ENCODE measurements at regions not wholly inside any gene's neighbourhood (a gene's known extent, or its start where the extent isn't known, plus 50 kb on each side); places are given as distances from the start of the nearest gene placed in this dataset.

- H3K27ac ChIP-seq = no peak overlapping the region
- H3K4me1 ChIP-seq = no peaks in the 10 kb centered on the region
- no peak for ATAC-seq (ENCODE audit: low FRiP score in 2 of 2)
- no peak for TF ChIP-seq EP300 (IDR thresholded peaks at IDR 0.05)
- no peak for TF ChIP-seq POLR2A (IDR thresholded peaks at IDR 0.05)
- no peak for TF ChIP-seq POLR2AphosphoS5 (IDR thresholded peaks at IDR 0.05)
- no peak for TF ChIP-seq CTCF (IDR thresholded peaks at IDR 0.05)
- H3K36me3 ChIP-seq = no peaks in the 10 kb centered on the region
- peaks cover 0 to 3% (median 0%) of the 10 kb centered on the region in 4 donors for H3K9me3 ChIP-seq
- no peak for DNase-seq
- H3K4me3 ChIP-seq = no peak overlapping the region
- H3K27me3 ChIP-seq = no peaks in the 10 kb centered on the region
- 74 to 81% methylated on average over 4 of the region's 4 CpGs for WGBS, 2 donors
Measured at GRCh38 chr2:154978244-154978643, 279.7 kb downstream of the KCNJ3 start.

- H3K27me3 ChIP-seq = no peaks in the 10 kb centered on the region
- TF ChIP-seq POLR2AphosphoS5 (IDR thresholded peaks at IDR 0.05) (no peak), POLR2A (IDR thresholded peaks at IDR 0.05) (no peak), CTCF (IDR thresholded peaks at IDR 0.05) (no peak)
- DNase-seq (no peak), ATAC-seq (ENCODE audit: low FRiP score in 2 of 2) (no peak)
- no peaks in the 10 kb centered on the region for H3K9me3 ChIP-seq
- H3K4me3 ChIP-seq = no peak overlapping the region
- no peaks in the 10 kb centered on the region for H3K4me1 ChIP-seq
- no peak overlapping the region for H3K27ac ChIP-seq
- H3K36me3 ChIP-seq = no peaks in the 10 kb centered on the region
- 34 to 51% methylated on average over 2 of the region's 2 CpGs for WGBS, 2 donors
Measured at GRCh38 chr2:154974041-154974440, 275.5 kb downstream of the KCNJ3 start.

- WGBS, 2 donors = 20 to 25% methylated on average over 1 of the region's 1 CpG
- ATAC-seq (ENCODE audit: low FRiP score in 2 of 2) = no peak
- TF ChIP-seq CTCF (IDR thresholded peaks at IDR 0.05) (no peak), POLR2AphosphoS5 (IDR thresholded peaks at IDR 0.05) (no peak), POLR2A (IDR thresholded peaks at IDR 0.05) (no peak)
- no peaks in the 10 kb centered on the region for H3K36me3 ChIP-seq
- H3K27me3 ChIP-seq = no peaks in the 10 kb centered on the region
- no peak overlapping the region for H3K4me3 ChIP-seq
- H3K9me3 ChIP-seq = no peaks in the 10 kb centered on the region
- H3K4me1 ChIP-seq = no peaks in the 10 kb centered on the region
- no peak overlapping the region for H3K27ac ChIP-seq
- DNase-seq = no peak
Measured at GRCh38 chr2:154963511-154963910, 265.0 kb downstream of the KCNJ3 start.

- Histone ChIP-seq H3K36me3 (no peaks in the 10 kb centered on the region), H3K4me3 (no peak overlapping the region), H3K27ac (no peak overlapping the region), H3K9me3 (no peaks in the 10 kb centered on the region), H3K27me3 (no peaks in the 10 kb centered on the region), H3K4me1 (no peaks in the 10 kb centered on the region)
- no peak for ATAC-seq (ENCODE audit: low FRiP score in 2 of 2)
- WGBS, 2 donors = 93 to 98% methylated on average over 2 of the region's 2 CpGs
- no peak for DNase-seq
- no peak for TF ChIP-seq CTCF (IDR thresholded peaks at IDR 0.05)
- no peak for TF ChIP-seq EP300 (IDR thresholded peaks at IDR 0.05)
- no peak for TF ChIP-seq POLR2AphosphoS5 (IDR thresholded peaks at IDR 0.05)
- no peak for TF ChIP-seq POLR2A (IDR thresholded peaks at IDR 0.05)
Measured at GRCh38 chr2:154961676-154962075, 263.2 kb downstream of the KCNJ3 start.

GRCh38 chr2:154960802-154961583 is 262.5 kb downstream of the KCNJ3 start:
- DNase-seq = no peak
- H3K36me3 ChIP-seq = no peaks in the 10 kb centered on the region
- ATAC-seq (ENCODE audit: low FRiP score in 2 of 2) = no peak
- WGBS, 2 donors = 78 to 79% methylated on average over 3 of the region's 3 CpGs
- no peaks in the 10 kb centered on the region for H3K9me3 ChIP-seq
- TF ChIP-seq POLR2A (IDR thresholded peaks at IDR 0.05) = no peak
- no peak for TF ChIP-seq CTCF (IDR thresholded peaks at IDR 0.05)
- TF ChIP-seq EP300 (IDR thresholded peaks at IDR 0.05) = no peak
- no peak overlapping the region for H3K27ac ChIP-seq
- no peaks in the 10 kb centered on the region for H3K27me3 ChIP-seq
- no peak overlapping the region for H3K4me3 ChIP-seq
- no peaks in the 10 kb centered on the region for H3K4me1 ChIP-seq
